ENCODE measurements at regions not wholly inside any gene's neighbourhood (a gene's known extent, or its start where the extent isn't known, plus 50 kb on each side); places are given as distances from the start of the nearest gene placed in this dataset.

- TF ChIP-seq ZNF462 (CRISPR knock-in tag; IDR thresholded peaks at IDR 0.05) (no peak), ZNF114 (CRISPR knock-in tag; IDR thresholded peaks at IDR 0.05) (no peak), POLR2AphosphoS5 (IDR thresholded peaks at IDR 0.05; ENCODE audit: low read depth) (no peak)
These were observed 114.4 kb upstream of the PDE1A start (continued) for GRCh38 chr2:182541268-182541667.

GRCh38 chr2:182542501-182543258, 115.8 kb upstream of the PDE1A start:
- ATAC-seq (no peak), DNase-seq (ENCODE audit: low spot score) (no peak)
- Mint-ChIP-seq H3K4me1 (peaks cover 5% of the 10 kb centered on the region; the same call in 2 of the 3 replicates), H3K9me3 (no peaks in the 10 kb centered on the region), H3K36me3 (ENCODE audit: low read depth) (no peaks in the 10 kb centered on the region), H3K4me3 (no peak overlapping the region), H3K27me3 (ENCODE audit: insufficient read depth, low read depth, poor library complexity) (peaks cover 3% of the 10 kb centered on the region), H3K27ac (no peak overlapping the region)
- H3K27ac ChIP-seq (ENCODE audit: low read depth): no peak overlapping the region
- H3K79me2 ChIP-seq (replicated peaks; ENCODE audit: insufficient read depth): no peaks in the 10 kb centered on the region
- H3K27me3 ChIP-seq (ENCODE audit: insufficient read depth): no peaks in the 10 kb centered on the region
- no peak for TF ChIP-seq ZNF114 (CRISPR knock-in tag; IDR thresholded peaks at IDR 0.05)
- TF ChIP-seq ZNF331 (CRISPR knock-in tag; IDR thresholded peaks at IDR 0.05; ENCODE audit: low read depth): no peak
- no peak for TF ChIP-seq POLR2AphosphoS5 (IDR thresholded peaks at IDR 0.05; ENCODE audit: low read depth)
- no peak overlapping the region for H3K4me3 ChIP-seq
- no peaks in the 10 kb centered on the region for H4K20me1 ChIP-seq (replicated peaks; ENCODE audit: insufficient read depth)
- H3K9me2 ChIP-seq (ENCODE audit: insufficient read depth): no peaks in the 10 kb centered on the region
- H3K36me3 ChIP-seq (ENCODE audit: insufficient read depth): no peaks in the 10 kb centered on the region
- H2AFZ ChIP-seq: no peak overlapping the region
- H3F3A ChIP-seq (replicated peaks; ENCODE audit: low read depth): no peaks in the 10 kb centered on the region
- no peak overlapping the region for H3K4me2 ChIP-seq
- no peaks in the 10 kb centered on the region; the same call in 1 of the 2 replicates for H3K4me1 ChIP-seq (ENCODE audit: insufficient read depth)
